ENCODE measurements at regions not wholly inside any gene's neighbourhood (a gene's known extent, or its start where the extent isn't known, plus 50 kb on each side); places are given as distances from the start of the nearest gene placed in this dataset.

- TF ChIP-seq, protein P1, sequence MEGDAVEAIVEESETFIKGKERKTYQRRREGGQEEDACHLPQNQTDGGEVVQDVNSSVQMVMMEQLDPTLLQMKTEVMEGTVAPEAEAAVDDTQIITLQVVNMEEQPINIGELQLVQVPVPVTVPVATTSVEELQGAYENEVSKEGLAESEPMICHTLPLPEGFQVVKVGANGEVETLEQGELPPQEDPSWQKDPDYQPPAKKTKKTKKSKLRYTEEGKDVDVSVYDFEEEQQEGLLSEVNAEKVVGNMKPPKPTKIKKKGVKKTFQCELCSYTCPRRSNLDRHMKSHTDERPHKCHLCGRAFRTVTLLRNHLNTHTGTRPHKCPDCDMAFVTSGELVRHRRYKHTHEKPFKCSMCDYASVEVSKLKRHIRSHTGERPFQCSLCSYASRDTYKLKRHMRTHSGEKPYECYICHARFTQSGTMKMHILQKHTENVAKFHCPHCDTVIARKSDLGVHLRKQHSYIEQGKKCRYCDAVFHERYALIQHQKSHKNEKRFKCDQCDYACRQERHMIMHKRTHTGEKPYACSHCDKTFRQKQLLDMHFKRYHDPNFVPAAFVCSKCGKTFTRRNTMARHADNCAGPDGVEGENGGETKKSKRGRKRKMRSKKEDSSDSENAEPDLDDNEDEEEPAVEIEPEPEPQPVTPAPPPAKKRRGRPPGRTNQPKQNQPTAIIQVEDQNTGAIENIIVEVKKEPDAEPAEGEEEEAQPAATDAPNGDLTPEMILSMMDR (IDR thresholded peaks at IDR 0.05), result no peak
- TF ChIP-seq ZFX (IDR thresholded peaks at IDR 0.05; ENCODE audit: borderline replicate concordance), result no peak
- no peak overlapping the region for H3K27ac ChIP-seq
Observed at GRCh38 chr14:101049942-101050341, 146.4 kb upstream of the RTL1 start.

DNA sequence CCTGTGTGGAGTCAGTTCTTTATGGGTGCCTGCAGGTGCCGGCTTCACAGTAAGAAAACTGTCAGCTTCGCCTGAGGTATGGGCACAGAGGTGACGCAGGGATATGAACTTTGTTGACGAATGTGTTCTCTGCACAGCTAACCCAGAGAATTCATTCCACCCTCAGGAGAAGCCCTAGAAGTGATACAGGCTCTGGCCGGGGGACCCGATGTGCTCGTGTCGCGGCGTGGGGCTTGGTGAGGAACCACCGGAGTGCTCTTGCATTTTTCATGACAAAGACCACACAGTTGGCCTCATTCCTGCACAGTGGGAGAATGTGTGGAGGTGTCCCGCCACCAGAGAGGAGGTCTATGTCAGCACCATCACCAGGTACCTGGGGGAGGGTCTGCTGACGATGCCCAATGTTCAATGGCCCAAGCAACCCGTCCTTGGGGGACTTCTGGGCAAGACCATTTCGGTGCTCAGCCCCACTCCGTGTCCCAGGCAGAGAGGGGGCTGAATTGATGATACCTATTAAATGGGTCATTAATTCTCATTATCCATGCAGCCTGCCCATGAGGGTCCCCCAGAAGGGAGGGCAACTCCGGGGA lies 147.5 kb upstream of the RTL1 start:
- H3K27ac ChIP-seq, result no peak overlapping the region
- TF ChIP-seq, protein P1 (IDR thresholded peaks at IDR 0.05), result no peak
- no peak for TF ChIP-seq ZFX (IDR thresholded peaks at IDR 0.05; ENCODE audit: borderline replicate concordance)

DNA sequence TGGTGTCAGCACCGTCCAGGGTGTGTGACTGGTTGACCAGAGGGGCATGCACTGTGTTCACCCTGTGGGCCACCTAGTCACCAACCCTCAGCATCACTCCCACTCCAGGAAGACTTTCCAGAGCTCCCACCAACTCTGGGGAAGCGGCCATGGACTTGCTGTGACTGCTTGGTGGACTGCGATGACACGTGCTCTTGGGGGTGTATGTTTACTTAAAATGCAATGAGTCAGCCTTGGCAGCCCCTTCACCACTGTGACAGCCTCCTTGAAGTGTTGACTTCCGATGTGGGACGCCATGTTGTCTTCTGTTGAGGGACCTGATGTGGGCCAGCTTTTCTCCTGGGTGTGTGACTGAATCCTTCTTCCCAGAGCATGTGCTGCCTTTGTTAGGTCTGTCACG lies 151.1 kb upstream of the RTL1 start:
- TF ChIP-seq, protein P1 (IDR thresholded peaks at IDR 0.05), result no peak
- TF ChIP-seq ZFX (IDR thresholded peaks at IDR 0.05; ENCODE audit: borderline replicate concordance), result no peak
- no peak overlapping the region for H3K27ac ChIP-seq

- no peak overlapping the region for H3K27ac ChIP-seq
- TF ChIP-seq, protein P1 (IDR thresholded peaks at IDR 0.05), result no peak
- no peak for TF ChIP-seq ZFX (IDR thresholded peaks at IDR 0.05; ENCODE audit: borderline replicate concordance)
Observed at GRCh38 chr14:101055106-101055662, 151.7 kb upstream of the RTL1 start.

DNA sequence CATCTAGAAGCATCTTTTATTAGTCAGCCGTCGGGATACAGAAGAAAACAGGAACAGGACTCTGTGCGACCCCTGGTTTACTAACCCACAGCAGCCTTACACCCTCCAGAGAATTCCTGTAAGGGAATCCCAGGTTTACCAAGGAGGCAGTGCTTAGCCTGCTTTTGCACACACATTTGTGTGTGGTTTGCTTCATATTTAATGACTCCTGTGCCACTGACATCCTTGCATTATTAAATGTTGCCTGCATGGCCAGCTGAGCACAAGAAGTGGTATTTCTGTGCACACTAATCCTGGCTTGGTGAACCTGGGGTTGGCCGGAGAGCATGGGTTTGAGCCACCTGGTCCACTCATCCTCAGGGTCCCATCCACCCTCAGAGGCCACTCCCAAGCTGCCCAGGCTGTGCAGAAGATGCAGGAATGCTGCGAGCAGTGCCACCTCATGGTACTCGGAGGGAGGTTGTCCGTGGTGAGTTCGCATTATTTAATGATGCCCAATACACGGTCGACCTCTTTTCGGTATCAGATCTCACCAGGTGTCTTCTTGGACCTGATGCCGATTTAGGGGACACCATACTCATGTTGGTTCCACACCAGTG lies 152.4 kb upstream of the RTL1 start:
- TF ChIP-seq ZFX (IDR thresholded peaks at IDR 0.05; ENCODE audit: borderline replicate concordance), result no peak
- TF ChIP-seq, protein P1 (IDR thresholded peaks at IDR 0.05), result no peak
- no peak overlapping the region for H3K27ac ChIP-seq

- TF ChIP-seq, protein P1 (IDR thresholded peaks at IDR 0.05), result no peak
- TF ChIP-seq ZFX (IDR thresholded peaks at IDR 0.05; ENCODE audit: borderline replicate concordance), result no peak
- no peak overlapping the region for H3K27ac ChIP-seq
Observed at GRCh38 chr14:101056446-101056845, 152.9 kb upstream of the RTL1 start.

DNA sequence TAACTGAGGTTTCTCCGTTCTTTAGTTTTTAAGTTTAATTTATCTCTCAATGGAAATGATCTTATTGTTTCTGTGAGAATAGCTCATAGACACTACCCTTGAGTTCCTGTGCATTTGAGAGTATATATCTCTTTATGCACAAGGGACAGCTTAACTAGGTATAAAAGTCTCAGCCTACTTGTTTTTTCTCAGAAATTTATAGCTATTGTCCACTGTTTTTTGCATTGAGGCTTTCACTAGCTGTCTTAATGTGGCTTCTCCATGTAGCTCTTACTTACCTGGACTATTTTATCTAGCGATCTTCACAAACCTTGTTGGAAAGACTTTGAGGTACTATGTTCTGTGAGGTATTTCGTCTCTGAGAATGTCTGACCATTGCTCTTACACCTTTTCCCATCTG lies 153.9 kb upstream of the RTL1 start:
- H3K27ac ChIP-seq, result no peak overlapping the region
- TF ChIP-seq, protein P1 (IDR thresholded peaks at IDR 0.05), result no peak
- TF ChIP-seq ZFX (IDR thresholded peaks at IDR 0.05; ENCODE audit: borderline replicate concordance), result no peak

Measured in 22Rv1 (cell line).